ENCODE measurements at regions not wholly inside any gene's neighbourhood (a gene's known extent, or its start where the extent isn't known, plus 50 kb on each side); places are given as distances from the start of the nearest gene placed in this dataset.

GRCh38 chr13:30128591-30128990 lies 178.8 kb downstream of the KATNAL1 start:
- TF ChIP-seq, protein P1, sequence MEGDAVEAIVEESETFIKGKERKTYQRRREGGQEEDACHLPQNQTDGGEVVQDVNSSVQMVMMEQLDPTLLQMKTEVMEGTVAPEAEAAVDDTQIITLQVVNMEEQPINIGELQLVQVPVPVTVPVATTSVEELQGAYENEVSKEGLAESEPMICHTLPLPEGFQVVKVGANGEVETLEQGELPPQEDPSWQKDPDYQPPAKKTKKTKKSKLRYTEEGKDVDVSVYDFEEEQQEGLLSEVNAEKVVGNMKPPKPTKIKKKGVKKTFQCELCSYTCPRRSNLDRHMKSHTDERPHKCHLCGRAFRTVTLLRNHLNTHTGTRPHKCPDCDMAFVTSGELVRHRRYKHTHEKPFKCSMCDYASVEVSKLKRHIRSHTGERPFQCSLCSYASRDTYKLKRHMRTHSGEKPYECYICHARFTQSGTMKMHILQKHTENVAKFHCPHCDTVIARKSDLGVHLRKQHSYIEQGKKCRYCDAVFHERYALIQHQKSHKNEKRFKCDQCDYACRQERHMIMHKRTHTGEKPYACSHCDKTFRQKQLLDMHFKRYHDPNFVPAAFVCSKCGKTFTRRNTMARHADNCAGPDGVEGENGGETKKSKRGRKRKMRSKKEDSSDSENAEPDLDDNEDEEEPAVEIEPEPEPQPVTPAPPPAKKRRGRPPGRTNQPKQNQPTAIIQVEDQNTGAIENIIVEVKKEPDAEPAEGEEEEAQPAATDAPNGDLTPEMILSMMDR (IDR thresholded peaks at IDR 0.05), result no peak
- TF ChIP-seq POLR2A (IDR thresholded peaks at IDR 0.05) (no peak), POLR2AphosphoS5 (IDR thresholded peaks at IDR 0.05) (no peak)

Data from breast epithelium (tissue), 3 donors.